Left ventricle myocardium superior (tissue), 1 donor: ENCODE measurements at regions not wholly inside any gene's neighbourhood (a gene's known extent, or its start where the extent isn't known, plus 50 kb on each side); places are given as distances from the start of the nearest gene placed in this dataset.
"Not testable (repeated sequence)": the region's sequence is repeated elsewhere in the genome, so short reads cannot be mapped to it uniquely, and the experiment has no call there.

Source experiments
- ATAC-seq: fragments of 200-7000 bp; cut with Tn5 transposase; one replicate; pipeline ENCODE4 v1.9.1; 2020; ENCODE audit warnings: mild to moderate bottlenecking, moderate library complexity
- DNase-seq: peaks from one replicate; pipeline ENCODE4 v3.0.0-alpha.2; 2020
- intact Hi-C: fragments of 100-400 bp; cut with micrococcal nuclease; formaldehyde crosslinking; loops from one replicate; pipeline ENCODE4 v1.11.0; 2022
- donor health status: DM: no; HTN: yes; CAD: no; lungs with severe emphysema.

DNA sequence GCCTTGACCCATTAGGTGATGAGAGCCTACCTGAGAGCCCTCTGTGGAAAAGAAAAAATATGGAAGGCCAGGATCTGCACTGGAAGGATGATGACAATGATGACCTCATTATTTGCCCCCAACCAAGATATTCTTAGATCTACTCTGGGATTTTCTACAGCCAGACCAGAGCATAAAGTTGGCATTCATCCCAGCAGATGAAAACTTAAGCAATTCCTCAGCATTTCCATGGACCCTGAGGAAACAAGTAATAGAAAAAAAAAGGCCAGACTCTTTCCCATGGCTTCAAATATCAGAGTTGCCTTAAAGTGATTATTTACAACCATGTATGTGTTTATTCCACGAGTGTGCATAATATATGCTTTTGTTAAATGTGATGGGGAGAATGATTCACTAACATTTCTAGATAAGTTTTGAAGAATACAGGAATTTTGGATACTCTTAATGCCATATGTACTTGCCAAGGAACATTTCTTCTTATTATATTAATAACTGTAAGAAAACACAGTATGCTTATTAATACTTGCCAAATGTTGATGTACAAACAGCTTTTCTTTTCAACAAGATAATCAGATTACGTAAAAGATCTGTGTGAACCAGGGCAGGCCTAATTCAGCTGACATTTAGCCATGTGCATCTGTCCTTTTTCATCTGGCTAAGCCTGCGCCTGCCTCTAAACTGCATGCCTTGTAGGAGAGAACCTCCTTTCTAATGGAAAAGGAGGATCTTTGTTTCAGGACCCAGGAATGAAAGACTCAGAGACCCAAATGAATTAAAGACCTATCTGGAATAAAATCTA is 94.8 kb downstream of the ARRDC3 start:
- ATAC-seq: peak; percentile 87
- DNase-seq: no peak
- intact Hi-C loops: no loop called here

DNA sequence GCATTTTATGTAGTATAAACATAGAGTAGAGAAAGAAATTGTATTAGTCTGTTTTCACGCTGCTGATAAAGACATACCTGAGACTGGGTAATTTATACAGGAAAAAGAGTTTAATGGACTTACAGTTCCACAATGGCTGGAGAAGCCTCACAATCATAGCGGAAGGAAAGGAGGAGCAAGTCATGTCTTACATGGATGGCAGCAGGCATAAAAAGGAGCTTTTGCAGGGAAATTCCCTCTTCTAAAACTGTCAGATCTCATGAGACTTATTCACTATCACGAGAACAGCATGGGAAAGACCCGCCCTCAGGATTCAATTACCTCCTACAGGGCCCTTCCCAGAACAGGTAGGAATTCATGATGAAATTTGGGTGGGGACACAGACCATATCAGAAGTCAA is 98.1 kb downstream of the ARRDC3 start:
- DNase-seq, ATAC-seq, intact Hi-C loops: not testable (repeated sequence)

DNA sequence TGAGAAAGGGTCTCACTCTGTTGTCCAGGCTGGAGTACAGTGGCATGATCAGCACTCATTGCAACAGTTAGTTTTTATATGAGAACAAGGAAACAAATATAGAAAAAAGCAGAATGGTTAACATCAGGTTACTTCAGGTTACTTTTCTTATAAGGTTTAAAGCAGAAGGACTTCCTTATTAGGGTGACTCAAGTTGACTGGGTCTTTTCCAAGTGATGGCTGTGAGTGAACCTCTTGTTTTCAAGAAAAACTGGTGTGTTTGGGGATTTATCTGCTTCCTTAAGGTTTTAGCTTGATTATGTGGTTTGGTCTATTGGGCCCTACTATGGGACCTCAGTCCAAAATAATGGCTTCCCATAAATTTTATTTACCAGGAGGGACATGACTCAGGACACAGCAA is 99.2 kb downstream of the ARRDC3 start:
- intact Hi-C loops: no loop called here
- ATAC-seq: no peak
- DNase-seq: no peak

DNA sequence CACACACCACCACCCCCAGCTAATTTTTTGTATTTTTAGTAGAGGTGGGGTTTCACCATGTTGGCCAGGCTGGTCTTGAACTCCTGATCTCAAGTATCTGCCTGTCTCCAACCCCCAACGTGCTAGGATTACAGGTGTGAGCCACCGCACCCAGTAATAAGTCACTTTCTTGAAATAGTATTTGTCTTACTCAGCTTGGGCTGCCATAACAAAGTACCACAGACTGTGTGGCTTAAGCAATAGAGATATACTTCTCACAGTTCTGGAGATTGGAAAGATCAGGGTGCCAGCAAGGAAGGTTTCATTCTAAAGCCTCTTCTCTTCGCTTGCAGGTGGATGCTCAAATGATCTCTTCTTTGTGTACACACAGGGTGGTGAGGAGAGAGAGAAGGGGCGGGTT is 99.8 kb downstream of the ARRDC3 start:
- intact Hi-C loops: no loop called here
- ATAC-seq: no peak

DNA sequence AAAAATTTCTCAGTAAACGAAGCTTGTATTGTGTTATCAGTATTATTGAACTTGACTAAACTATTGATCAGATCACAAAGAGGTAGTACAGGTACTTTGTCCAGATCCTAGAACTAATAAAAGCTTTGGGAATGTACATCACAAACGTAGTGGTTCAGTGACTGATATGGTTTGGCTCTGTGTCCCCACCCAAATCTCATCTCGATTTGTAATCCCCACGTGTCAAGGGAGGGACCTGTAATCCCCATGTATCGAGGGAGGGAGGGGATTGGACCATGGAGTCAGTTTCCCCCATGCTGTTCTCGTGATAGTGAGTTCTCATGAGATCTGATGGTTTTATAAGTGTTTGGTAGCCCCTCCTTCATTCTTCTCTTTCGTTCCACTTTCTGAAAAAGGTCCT is 100.9 kb downstream of the ARRDC3 start:
- intact Hi-C loops: no loop called here
- no peak for ATAC-seq
- DNase-seq: no peak

More for the DNA sequence above, 99.8 kb downstream of the ARRDC3 start:
- no peak for DNase-seq

DNA sequence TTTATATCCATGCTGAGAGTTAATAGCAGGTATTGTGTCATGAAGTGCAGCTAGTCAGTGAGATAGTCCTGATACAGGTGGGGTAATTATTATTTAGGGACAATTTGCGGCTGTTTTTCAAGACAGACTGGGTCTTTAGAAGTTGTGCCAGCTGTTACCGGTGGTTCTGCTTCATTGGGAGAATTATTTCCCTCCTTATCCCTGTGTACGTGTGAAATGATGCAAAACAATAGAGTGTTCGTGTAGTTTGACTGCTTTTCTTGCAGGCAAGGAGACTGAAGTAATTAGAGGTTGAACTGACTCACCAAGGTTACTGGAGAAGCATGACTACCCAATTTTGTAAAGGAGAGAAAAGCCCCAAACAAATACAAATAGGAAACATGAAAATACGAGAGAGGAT is 101.7 kb downstream of the ARRDC3 start:
- DNase-seq (no peak), ATAC-seq (no peak)
- intact Hi-C loops: no loop called here

DNA sequence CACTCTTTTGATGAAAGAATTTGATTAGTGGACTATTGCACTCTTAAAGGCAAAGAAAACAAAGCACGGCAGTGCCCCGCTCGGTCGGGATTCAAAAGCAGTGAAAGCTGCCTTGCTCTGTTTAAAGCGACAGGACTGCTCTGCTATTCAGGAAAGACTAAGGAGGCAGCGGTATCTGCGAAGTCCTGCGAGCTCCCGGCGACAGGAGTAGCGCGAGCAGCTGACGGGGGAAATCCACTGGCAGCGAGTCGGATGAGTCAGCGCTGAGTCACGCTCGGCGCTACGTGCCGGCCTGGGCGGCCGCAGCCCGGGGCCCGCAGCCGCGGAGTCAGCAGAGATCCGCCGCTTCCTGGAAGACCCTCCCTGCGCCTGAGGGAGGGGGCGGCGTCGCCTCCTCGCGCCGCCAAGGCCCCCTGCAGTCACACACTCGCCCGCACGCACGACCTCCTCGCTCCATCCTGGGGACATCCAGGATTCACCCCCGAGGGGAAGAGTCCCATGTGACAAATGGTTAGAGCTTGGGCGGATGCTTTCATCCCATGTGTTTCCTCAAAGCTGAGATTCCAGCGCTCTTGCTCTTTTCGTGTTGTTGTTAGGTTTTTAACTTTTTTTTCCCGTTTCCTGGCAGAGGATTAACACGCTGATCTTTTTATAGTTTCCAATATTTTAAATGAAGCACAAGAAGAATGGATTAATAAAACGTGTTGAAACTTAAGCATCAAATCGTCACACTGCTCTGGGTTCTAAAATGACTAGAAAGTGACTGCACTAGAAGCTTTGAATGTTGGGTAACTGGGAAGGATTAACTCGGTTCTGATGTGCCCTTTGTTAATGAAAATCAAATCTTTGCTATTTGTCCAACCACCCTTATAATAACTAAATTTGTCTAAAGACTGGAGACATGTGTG is 102.5 kb downstream of the ARRDC3 start:
- DNase-seq (peak; percentile 96), ATAC-seq (peak; percentile 98)
- intact Hi-C loops: no loop called here

DNA sequence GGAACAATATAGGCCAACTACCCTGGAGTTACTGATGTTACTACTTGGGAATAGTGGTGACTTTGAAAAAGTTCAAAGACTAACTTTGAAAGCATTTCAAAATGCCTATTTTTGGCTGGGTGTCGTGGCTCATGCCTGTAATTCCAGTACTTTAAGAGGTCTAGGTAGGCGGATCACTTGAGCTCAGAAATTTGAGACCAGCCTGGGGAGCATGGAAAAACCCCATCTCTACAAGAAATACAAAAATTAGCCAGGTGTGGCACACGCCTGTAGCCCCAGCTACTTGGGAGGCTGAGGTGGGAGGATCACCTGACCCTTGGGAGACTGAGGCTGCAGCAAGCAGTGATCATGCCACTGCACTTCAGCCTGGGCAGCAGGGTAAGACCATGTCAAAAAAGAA is 105.3 kb downstream of the ARRDC3 start:
- no peak for DNase-seq
- intact Hi-C loops: no loop called here
- no peak for ATAC-seq

DNA sequence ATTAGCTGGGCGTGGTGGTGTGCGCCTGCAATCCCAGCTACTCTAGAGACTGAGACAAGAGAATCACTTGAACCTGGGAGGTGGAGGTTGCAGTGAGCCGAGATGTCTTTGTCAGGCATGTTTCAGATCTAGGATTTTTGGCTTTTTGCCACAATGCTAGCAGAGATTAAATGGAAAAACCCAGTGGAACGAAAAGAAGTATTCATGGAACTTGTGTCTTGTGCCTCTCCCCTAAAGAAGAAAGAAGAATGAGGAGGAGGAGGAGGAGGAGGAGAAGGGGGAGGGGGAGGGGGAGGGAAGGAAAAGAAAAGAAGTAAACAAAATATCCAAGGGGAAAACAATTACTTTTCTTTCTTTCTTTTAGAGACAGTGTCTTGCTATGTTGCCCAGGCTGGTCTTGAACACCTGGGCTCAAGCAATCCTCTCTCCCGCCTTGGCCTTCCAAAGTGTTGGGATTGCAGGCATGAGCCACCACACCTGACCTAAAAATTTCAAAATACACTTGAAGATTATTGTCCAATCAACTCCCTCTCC is 106.0 kb downstream of the ARRDC3 start:
- intact Hi-C loops: no loop called here
- DNase-seq (no peak), ATAC-seq (no peak)

DNA sequence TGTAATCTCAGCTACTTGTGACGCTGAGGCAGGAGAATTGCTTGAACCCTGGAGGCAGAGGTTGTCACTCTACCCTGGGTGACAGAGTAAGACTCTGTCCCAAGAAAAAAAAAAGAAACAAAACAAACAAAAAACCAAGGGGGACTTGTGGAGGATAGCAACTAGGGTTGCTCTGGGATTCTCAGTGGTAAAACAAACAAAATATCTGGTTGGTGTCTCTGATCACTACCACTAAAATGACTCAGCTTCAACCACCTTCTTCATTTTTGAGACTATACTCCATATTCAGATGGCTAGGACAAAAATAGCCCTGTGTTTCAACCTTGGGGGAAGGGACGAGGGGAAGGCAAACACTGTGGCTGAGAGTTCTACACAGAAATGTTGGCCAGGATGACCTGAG is 110.3 kb downstream of the ARRDC3 start:
- DNase-seq (no peak), ATAC-seq (no peak)
- intact Hi-C loops: no loop called here

DNA sequence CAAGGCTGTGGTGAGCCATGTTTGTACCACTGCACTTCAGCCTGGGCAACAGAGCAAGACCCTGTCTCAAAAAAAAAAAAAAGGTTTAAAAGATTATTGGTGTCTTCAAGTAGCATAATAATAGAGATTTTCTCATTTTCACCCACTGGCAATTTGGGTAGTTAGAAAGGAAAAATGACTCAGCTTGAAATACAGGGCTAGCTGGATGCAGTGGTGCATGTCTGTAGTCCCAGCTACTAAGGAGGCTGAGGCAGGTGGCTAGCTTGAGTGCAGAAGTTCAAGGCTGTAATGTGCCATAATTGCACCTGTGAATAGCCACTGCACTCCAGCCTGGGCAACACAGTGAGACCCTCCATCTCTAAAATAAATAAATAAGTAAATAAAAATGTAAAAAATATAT is 111.1 kb downstream of the ARRDC3 start:
- intact Hi-C loops: no loop called here
- DNase-seq: no peak
- ATAC-seq: no peak

DNA sequence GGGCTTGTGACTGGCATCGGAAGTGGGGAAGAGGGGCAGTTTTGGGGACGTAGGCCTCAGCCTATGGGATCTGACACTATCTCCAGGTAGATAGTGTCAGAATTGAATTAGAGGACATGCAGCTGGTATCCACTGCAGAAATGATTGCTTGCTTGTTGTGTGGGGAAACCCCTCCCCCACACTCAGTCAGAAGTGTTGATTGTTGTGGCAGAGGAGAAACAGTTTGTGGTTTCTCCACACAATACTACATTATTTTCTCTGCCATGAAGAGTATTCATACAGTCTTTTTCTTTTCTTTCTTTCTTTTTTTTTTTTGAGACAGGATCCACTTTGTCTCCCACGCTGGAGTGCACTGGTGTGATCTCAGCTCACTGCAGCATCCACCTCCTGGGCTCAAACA is 113.9 kb downstream of the ARRDC3 start:
- intact Hi-C loops: no loop called here
- no peak for DNase-seq

DNA sequence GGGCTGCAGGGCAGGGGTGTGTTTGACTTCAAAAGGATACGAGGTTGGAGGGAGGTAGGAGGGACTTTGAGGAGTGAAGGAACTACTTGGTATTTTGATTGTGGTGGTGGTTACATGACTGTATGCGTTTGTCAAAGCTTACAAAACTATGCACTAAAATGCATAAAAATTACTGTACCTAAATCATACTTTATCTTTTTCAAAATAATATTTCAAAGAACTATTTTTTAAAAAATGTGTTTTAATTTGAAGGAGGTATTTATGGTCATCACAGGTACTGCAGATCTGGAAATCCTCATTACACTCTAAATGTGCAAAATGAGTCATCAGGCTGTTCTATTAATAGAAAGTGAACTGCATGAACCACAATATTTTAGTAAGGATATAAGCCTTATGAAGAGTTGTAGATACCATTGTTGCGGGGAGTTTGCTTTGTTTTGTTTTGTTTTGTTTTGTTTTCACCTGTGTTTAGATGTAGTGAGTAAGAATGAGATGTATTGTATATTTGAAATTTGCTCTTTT is 116.9 kb downstream of the ARRDC3 start:
- ATAC-seq (peak; percentile 80), DNase-seq (no peak)
- intact Hi-C loops: no loop called here

More for the DNA sequence above, 113.9 kb downstream of the ARRDC3 start:
- no peak for ATAC-seq

DNA sequence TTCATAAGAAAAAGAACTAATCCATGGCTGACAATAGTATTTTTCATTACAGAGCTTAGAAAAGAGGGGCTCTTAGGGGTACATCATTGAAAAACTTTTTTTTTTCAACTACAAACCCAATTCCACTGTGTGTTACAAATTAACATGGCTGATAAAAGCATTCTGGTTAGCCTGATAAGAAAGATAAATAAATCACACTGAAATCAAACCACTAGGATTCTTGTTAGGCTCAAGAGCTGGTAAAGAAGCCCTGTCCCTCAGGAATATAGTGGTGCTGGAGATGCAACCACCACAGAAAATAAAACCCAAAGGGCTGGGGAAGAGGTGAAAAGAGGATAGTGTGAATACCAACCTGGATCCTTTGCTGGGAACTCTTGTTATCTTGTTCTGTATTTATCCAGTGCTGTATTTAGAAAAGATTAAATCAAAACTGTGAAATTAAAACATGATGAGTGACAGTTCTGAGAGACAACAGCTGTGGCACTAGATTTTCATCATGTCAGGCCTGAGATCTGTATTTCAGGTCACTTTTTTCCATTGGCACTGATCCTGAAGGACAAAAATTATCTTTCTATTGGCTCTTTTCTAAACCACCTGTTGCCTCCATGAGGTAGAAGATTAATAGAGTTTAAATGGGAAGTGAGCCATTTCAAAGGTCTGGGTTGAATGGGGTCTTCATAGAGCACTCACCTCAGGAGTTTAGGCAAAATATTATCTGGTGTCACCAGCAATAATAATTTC is 118.6 kb downstream of the ARRDC3 start:
- intact Hi-C loops: no loop called here
- ATAC-seq: no peak
- DNase-seq: no peak

DNA sequence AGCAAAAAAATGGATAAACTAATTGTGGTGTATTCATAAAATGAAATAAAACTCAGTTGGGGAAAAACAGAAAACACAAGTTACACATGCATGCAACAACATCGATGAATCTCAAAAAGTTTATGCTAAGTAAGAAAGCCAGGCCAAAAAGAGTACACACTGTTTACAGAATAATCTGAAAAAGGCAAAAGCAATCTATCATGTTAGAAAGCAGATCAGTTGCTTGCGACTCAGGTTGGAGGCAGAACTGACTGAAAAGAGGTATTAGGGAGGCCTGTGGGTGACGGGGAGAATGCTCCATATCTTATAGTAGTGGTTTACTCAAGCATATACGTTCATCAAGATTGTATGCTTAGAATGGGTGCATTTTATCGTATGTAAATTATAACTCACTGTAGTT is 119.2 kb downstream of the ARRDC3 start:
- intact Hi-C loops: no loop called here
- DNase-seq (no peak), ATAC-seq (no peak)

DNA sequence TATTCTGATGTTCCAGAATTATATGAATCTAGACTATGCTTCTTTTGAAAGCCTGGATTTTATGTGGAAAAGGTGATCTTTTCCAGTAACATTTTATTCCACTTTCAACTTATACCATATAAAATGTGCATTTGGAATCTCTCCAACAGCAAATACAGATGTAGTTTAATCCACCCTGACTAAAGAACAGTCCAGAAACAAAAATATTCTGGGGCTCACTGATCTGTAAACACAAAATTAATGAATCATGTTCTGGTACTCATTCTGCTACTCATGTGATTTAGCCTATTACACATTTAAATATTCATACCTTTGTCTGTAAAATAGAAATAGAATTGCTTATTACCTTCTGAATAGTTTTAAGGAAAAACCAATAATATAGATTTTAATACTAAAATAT is 125.8 kb downstream of the ARRDC3 start:
- ATAC-seq (no peak), DNase-seq (no peak)
- intact Hi-C loops: no loop called here

DNA sequence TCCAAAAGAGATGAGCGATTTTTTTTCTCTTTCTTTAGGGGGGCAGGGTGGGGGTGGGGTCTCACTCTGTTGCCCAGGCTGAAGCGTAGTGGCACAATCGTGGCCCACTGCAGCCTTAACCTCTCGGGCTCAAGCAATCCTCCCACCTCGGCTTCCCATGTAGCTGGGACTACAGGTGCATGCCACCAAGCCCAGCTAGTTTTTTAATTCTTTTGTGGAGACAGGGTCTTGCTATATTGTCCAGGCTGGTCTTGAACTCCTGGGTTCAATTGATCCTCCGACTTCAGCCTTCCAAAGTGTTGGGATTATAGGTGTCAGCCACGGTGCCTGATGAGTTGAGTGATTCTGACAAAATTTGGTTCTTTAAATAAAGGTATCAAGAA is 127.0 kb downstream of the ARRDC3 start:
- no peak for DNase-seq
- ATAC-seq: no peak
- intact Hi-C loops: no loop called here

DNA sequence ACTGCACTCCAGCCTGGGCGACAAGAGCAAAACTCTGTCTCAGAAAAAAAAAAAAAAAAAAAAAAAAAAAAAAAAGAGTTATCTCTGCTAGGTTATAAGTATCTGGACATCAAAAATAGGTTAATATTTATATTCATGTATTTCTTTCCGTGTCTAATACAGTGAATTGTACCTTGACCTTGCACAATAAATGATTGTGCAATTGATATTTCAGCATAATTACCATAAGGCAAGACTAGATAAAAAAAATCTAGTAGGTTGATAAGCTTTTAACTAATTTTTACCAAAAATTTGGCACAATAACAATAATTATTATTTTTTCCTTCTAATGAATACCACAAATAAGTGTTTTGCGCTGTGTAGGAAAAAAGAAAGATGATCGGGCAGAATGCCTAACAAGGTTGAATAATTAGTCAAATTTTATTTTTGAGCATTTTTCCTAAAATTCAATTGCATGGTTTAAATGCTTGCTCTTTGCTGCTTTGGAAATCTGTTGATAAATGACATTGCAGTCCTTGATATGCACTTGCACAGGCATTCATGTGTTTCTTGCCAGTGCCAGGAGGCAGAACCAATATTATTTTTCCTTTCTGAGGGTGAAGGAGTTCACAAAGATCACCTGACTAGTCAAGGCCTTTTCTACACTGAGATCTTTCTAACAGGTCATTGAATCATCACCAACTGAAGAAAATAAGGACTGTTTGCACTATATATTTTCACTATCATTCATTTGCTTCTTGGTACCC is 127.5 kb downstream of the ARRDC3 start:
- intact Hi-C loops: no loop called here
- no peak for ATAC-seq
- no peak for DNase-seq

DNA sequence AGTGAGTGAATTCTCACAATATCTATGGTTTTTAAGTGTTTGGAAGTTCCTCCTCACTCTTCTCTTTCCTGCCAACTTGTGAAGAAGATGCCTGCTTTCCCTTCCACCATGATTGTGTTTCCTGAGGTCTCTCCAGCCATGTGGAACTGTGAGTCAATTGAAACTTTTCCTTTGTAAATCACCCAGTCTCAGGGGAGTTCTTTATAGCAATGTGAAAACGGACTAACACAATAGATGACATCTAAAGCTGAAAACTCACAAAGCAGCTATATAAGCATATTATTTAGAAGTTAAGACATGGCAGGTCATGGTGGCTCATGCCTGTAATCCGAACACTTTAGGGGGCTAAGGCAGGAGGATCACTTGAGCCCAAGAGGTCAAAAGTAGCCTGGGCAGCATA is 130.2 kb downstream of the ARRDC3 start:
- DNase-seq (no peak), ATAC-seq (no peak)
- intact Hi-C loops: no loop called here
